DMS153 treated with DMSO at 0.1 percent for 48 hours (cell line): ENCODE measurements at regions not wholly inside any gene's neighbourhood (a gene's known extent, or its start where the extent isn't known, plus 50 kb on each side); places are given as distances from the start of the nearest gene placed in this dataset.

Experiments
- DNase-seq: peaks from one replicate; lab custom pipeline; 2025; ENCODE audit not compliant: unreplicated experiment; lab: John Stamatoyannopoulos, UW

DNA sequence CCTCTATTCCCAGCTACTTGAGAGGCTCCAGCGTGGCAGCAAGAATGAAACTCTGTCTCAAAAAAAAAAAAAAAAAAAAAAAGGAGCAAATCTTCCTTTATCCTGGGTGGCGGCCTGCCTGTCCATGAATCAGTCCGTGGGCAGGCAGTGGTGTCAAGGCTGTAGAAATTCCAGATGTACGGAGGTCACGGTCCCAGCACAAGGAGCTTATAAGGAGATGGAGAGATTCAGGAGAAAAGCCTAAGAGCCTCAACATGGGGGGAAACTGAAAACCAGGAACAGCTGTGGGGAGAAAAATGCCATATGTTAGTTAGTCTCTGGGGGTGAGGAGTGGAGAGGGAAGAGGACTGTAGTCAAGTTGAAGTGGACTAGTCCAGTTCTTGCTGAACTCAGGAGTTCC lies 130.5 kb upstream of the CRY1 start:
- no peak for DNase-seq

DNA sequence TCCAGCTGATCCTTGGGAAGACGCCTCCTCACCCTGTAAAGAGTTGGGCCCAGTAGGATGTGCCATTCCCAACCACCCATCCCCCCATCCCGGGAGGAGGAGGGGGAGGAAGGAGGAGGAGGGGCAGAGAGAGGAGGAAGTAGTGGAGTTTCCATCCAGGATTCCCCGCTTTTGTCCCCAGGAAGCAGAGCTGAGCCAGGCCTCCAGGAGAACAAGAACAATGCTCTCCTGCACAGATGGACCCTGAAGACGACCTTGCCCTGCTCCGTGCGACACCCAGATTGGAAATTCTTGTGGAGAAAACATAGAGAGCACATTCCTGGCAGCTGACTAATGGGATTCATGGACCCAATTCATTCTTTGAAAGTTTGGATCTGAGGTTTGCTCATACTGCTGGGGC lies 132.3 kb upstream of the CRY1 start:
- no peak for DNase-seq

DNA sequence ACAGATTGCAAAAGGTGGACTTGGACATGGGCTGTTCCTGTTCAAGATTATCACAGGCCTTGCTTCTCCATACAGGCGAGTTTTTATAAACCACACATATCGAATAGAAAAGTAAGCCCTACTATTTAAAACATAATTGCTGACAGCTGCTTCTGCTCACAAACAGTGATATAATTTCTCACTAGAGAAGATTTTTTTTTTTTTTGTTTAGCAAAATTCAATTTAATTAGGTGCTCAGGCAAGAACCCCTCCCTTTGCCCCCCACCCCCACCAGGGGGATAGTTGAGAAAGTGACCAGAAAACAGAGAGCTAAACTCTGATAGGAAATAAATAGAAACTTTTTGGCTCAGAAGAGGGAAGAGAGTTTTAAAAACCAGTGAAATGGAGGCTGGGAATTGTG lies 132.8 kb upstream of the CRY1 start:
- DNase-seq, result no peak

DNA sequence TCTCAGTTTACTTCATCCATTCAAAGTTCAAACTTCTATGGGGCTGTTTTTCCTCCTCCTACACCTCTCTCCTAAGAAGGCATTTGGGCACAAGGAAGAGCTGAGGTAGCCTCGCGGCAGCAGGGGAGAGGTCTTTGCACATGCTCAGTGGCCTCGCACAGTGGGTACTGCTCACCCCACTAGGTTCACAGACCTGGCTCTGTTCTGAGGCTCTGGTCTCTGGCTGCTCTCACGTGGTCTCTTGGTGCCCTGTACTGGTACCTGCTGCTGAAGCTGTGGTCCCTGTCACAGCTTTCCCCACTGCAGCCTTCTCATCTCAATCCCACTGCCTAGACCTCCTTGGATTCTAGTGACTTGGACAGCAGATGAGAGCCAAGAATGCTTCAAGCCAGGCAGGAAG lies 134.7 kb upstream of the CRY1 start:
- no peak for DNase-seq

DNA sequence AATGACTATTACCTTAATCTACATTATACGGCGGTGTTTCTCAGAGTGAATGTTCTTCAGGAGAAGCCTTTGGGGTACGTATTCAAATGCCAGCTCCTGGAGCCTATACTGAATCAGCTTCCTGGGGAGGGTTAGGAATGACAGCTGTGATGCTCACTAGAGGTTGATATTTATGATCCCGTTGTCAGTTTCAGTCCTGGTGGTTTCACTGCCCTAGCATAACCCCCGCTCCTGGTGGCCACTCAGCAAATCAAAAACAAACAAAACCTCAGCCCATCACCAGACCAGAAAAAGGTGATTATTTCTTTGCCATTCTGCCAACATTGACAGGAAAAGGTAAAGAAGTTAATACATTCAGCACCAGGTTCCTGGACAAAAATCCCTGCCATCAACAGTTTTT lies 136.5 kb upstream of the CRY1 start:
- DNase-seq, result no peak

DNA sequence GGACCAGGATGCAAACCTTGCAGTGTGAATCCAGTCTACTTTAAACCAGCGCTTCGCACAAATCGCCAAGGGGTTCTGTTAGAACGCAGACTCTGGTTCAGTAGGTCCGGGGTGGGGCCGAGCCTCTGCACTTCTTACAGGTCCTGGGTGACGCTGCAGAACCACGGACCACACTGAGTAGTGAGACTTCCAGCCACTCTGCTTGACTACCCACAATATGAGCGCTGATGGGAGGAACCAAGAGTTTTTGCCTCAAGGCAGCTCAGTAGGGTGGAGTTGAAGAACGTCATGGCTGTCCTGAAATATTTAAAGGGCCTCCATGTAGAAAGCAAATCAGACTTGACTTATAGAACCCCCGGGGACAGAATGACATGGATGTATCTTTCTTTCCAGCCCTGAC lies 138.0 kb upstream of the CRY1 start:
- DNase-seq, result no peak

DNA sequence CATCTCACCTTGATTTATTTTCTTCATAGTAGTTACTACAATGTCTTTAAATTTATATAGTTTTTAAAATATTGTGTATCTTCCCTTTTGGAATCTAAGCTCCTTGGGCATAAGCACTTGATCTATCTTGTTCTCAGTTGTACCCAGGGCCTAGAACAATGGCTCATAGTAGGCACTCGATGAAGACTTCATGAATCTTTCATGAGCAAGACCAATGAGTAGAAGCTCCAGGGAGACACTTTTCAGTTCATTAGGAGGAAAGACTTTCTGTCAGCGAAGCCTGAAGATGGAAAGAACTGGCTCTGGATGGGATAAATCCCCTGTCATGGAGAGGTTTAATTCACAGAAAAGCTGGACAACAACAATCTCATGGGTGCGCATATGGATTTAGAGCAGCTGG lies 140.2 kb upstream of the CRY1 start:
- no peak for DNase-seq

DNA sequence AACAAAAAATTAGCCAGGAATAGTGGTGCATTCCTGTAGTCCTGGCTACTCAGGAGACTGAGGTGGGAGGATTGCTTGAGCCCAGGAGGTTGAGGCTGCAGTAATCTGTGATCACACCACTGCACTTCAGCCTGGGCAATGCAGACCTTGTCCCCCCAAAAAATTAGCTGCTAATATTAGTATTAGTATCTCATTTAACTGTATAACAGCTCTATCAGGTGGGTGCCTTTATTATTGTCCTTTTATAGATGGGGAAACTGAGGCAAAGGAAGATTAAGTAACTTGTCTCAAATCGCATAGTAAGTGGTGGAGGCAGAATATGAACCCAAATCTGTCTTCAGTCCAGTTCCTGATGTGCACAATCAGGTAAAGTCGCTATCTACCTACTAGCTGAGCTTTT lies 142.3 kb upstream of the CRY1 start:
- DNase-seq, result no peak

DNA sequence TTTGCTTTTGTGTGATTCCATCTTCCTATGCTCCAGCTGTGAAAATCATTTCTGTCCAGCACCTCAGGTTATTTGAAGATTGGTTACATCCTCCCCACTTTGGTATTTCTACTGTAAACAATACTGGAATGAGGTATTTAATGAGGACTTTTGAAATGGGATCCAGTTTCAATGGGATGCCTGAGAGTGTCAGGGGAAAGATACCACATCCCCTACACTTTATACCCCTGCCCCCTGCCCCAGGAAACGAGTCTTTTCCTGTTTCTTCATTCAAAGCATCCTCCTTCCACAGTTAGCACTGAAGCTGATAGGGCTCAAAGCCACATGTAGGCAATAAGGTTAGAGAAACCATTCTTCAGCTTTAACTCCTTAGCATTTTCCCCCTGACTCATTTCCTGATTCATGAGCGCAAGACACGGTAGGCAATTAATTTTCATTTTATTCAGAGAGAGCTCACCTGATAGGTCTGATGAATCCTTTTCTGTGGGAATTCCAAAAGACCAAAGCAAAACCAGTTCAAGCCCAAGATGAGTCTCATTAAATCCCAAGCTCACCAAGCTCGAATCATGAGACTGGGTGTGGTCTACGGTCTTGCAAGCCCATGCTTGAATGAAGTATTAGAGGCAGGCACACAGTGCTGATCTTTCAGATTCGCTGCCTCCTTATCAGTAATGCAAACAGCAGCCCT lies 143.6 kb upstream of the CRY1 start:
- DNase-seq, result no peak

DNA sequence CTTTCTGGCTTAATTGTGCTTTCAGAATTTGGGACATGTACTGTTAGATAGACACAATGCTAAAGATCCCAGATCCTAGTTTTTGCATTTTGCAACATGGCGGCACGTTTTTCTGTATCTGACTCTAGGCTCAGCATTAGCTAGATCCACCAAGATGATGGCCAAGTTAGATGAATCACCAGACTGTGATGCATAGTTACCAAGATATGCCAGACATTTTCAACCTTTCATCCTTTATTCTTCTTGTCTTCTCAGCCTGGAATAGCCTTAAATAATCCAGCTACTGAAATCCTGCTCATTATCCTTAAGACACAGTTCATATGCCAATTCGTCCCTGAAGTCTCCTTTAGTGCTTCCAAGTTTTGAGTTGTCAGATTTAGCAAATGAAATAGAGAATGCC lies 144.9 kb upstream of the CRY1 start:
- DNase-seq, result no peak

DNA sequence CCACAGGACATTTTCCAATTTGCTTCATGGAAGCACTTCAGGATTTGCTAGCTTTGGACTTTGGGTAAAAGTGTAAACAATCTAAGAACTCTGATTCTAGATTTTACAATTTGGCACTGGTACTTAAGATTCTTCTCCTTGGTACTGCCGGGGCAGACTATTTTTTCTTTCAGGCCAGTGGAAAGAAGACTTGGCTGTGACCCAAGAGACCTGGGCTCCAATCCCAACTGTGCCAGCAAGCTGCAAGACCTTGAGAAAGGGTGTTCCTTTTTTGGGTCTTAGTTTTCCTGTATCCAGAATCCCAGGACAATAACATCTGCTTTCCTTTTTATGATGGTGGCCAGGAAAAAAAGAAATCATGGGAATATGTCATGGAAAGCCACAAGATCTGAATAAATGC lies 148.1 kb upstream of the CRY1 start:
- DNase-seq, result no peak

DNA sequence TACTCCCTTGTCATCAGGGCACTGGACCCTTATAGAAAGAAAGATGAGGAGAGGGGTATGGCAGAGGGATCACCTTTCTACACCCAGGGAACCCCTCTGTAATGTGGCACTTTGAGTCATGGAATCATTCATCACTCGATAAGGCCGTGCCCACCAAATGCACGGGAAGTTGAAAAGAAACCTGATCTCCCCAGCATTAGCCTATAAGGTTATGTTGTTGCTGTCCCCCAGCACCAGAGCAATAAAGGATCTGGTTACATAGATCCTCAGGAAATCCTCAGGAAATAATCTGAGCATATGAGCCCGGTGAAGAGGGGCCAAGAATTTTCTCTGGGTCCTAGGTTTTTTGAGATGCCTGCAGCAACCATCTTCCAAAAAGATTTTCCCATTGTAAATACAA lies 148.8 kb upstream of the CRY1 start:
- no peak for DNase-seq

DNA sequence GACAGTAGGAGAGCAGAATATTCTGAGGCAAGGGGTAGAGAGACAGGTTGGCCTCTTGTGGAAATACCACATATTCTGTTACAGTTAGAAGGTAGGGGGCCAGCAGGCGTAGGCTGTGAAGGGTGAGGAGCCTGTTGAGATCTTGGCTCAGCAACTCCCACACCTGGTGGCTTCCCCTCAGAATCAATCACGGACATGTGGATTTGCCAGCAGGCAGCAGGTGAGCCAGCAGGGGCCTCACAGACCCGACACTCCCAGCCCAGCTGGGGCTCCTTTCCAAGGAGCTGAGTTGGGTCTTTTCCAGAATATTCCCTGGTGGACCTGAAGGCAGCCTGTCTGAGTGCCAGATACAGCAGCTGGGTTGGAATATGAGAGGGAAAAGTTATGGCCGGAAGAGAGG lies 150.0 kb upstream of the CRY1 start:
- DNase-seq, result no peak

DNA sequence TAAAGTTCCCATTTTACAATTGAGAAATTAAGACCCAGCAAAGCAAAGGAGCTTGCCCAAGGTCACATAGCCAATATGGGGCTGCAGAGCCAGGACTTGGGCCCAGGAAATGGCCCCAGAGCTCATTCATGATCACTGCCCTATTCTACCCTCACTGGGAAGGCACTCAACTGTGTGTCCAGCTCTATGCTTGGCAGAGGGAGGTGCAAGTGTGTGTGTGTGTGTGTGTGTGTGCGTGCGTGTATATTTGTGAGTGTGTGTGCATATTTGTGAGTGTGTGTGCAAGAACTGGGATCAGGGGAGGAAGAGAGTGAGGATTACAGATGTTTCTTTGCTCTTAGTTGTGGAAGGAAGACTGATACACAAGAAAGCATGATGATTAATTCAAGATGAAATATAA lies 151.2 kb upstream of the CRY1 start:
- no peak for DNase-seq

DNA sequence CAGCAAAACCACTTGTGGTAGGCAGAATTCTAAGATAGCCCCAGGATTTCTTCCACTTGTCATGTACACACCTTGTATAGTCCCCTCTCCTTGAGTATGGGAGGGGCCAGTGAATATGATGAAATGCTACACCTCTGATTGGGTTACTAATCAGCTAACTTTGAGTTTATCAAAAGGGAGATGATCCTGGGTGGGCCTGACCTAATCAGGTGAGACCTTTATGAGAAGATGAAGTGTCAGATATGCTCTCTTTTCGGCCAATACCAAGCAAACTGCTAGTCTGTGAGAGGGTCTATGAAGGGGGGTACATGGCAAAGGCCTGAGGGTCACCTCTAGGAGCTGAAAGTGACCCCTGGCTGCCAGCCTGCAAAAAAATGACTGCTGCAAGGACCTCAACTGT lies 154.3 kb upstream of the CRY1 start:
- no peak for DNase-seq

DNA sequence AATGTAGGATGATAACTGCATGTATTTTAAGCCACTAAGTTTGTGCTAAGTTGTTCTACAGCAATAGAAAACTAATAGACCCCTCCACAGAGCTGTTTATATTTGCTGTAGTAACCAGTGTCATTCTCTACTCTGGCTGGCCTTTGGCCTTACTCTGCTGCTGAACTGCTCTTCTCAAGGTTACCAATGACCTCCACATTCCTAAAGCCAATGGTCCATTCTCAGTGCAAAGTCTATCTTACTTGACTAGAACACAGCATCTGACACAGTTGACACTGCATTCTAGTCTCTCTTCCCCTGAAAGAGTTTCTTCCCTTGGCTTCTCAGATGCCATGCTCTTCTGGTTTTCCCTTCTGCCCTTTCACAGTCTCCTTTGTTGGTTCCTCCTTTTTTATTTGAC lies 154.8 kb upstream of the CRY1 start:
- DNase-seq, result no peak

DNA sequence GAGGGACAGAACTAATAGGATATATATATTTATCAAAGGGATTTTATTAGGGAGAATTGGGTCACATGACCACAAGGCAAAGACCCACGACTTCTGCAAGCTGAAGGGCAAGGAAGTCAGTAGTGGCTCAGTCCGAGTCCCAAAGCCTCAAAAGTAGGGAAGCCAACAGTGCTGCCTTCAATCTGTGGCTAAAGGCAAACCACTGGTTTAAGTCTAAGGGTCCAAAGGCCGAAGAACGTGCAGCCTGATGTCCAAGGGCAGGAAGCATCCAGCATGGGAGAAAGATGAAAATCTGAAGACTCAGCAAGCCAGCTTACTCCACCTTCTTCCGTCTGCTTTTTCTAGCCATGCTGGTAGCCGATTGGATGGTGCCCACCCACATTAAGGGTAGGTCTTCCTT lies 157.9 kb upstream of the CRY1 start:
- no peak for DNase-seq

DNA sequence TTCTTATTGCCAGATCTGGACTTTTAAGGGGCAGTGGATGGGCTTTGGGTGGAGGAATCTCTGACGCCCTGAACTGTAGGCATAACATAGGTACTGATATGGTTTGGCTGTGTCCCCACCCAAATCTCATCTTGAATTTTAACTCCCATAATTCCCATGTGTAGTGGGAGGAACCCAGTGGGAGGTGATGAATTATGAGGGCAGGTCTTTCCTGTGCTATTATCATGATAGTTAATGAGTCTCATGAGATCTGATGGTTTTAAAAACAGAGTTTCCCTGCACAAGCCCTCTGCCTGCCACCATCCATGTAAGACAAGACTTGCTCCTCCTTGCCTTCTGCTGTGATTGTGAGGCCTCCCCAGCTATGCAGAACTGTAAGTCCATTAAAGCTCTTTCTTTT lies 160.0 kb upstream of the CRY1 start:
- no peak for DNase-seq

DNA sequence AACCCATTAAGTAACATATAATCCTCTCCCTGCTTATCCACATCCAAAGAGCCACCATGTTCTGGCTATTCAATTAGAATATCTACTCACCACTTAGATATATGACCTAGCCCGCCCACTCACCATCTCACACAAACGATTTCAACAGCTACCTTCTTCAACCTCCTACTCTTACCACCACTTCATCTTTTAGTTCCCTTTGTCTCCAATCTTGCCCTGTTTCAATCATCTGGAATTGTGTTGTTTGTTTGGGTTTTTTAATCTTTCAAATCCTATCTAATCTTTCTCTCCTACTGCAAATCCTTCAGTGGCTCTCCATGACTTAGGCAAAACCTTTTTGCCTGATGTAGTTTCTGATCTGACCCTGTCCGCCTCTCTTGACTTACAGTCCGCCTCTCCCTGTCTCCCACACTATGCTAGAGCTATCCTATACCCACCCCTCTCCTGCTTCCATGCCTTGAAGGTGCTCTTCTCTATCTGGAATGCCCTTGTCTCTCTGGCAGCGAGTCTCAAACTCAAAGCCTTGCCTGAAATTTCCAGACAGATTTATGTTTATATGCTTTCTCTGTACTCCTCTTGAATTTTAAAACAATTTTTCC lies 161.0 kb upstream of the CRY1 start:
- no peak for DNase-seq

DNA sequence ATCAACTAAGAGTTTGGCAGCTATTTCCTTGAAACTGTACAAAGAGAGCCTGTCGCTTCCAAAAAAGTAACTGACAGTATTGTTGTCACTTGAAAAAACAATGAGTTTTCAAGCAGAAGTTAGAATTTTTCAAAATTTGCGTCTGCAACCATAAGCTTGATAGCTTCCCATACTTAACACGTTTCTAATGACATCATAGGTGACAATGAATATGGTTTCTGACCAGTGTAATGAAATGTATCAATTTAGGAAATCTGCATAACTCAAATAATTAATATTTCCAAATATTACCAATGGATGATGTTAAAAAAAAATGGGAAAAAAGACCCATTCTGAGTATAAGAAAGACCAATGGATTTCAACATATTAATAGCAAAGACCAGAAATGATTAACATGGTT lies 165.4 kb upstream of the CRY1 start:
- DNase-seq, result no peak

DNA sequence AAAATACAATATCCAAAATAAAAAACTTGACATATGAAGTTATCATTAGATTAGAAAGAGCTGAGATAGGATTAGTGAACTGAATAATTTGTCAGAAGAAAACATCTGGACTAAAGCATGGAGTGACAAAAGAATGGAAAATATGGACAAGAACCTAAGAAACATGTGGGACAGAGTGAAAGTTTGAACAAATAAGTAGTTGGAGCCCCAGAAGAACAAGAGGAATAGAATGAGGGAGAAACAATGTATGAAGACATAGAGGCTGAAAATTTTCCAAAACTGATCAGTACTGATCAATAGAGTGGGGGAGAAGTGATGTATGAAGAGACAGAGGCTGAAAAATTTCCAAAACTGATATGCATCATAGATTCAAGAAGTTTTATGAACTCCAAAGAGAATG lies 170.6 kb upstream of the CRY1 start:
- DNase-seq, result no peak

DNA sequence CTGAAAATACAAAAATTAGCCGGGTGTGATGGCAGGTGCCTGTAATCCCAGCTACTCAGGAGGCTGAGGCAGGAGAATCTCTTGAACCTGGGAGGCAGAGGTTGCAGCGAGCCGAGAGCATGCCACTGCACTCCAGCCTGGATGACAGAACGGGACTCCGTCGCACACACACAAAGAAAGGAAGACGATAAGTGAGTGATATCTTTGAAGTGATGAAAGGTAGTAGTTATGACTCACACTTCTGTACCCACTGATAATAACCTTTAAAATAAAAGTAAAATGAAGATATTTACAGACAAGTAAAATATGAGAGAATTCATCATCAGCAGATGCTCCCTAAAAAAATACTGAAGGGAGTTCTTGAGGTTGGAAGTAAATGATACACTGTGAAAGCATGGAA lies 171.3 kb upstream of the CRY1 start:
- DNase-seq, result no peak

DNA sequence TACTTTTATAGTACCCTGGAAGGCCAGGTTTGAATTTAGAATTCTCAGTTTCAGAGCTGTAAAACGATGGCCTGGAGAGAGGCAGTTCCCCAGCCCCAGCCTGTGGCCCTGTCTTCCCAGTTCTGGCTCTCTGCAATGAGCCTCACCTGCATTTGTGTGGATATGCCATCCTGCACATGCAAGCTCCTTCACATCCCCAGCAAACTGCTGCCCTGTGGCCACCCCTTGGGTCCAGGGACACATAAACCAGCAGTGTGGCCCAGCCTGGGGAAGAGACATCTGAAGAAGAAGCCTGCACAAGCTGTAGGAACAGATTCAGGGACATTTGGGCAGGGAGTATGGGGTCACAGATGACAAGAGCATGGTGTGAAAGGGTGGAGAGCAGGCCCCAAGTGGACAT lies 174.3 kb upstream of the CRY1 start:
- DNase-seq, result no peak
